SU-DHL-6 (cell line): ENCODE measurements at regions not wholly inside any gene's neighbourhood (a gene's known extent, or its start where the extent isn't known, plus 50 kb on each side); places are given as distances from the start of the nearest gene placed in this dataset.

Experiments used
- H2AFZ ChIP-seq: fragments of 200-600 bp; sonication (generic); 2 replicates; pipeline ENCODE4 v1.6.1; 2014; ENCODE audit warnings: low read depth, mild to moderate bottlenecking, moderate library complexity, mixed read lengths, antibody characterized with exemption, low read length; ENCODE audit not compliant: severe bottlenecking
- H3F3A ChIP-seq: fragments of 200-600 bp; shearing (Covaris generic); 2 replicates; pipeline ENCODE4 v1.6.0; 2016; ENCODE audit warnings: antibody characterized with exemption, mild to moderate bottlenecking; ENCODE audit not compliant: insufficient read depth
- H3K27ac ChIP-seq: fragments of 200-600 bp; sonication (generic); 2 replicates; pipeline ENCODE4 v1.5.1; 2016; ENCODE audit warnings: low read depth, mild to moderate bottlenecking, low read length, moderate library complexity, mixed read lengths
- H3K27me3 ChIP-seq: fragments of 200-600 bp; sonication (generic), shearing (Covaris generic); 2 replicates; pipeline ENCODE4 v1.6.0; 2014; ENCODE audit warnings: mild to moderate bottlenecking, low read length
- H3K36me3 ChIP-seq: fragments of 200-600 bp; sonication (generic); 2 replicates; pipeline ENCODE4 v1.6.1; 2014; ENCODE audit warnings: mild to moderate bottlenecking, low read length, mixed read lengths
- H3K4me2 ChIP-seq: fragments of 300-600, 200-600 bp; shearing (Covaris generic), sonication (generic); 2 replicates; pipeline ENCODE4 v1.6.0; 2014; ENCODE audit warnings: low read length, low read depth, mild to moderate bottlenecking; ENCODE audit not compliant: poor library complexity, severe bottlenecking
- H3K4me3 ChIP-seq: fragments of 200-600 bp; sonication (generic); 2 replicates; pipeline ENCODE4 v1.5.1; 2014; ENCODE audit warnings: antibody characterized with exemption, low read length, mild to moderate bottlenecking, mixed read lengths; ENCODE audit not compliant: insufficient read depth, poor library complexity, severe bottlenecking
- H3K79me2 ChIP-seq: fragments of 200-600 bp; sonication (generic); 2 replicates; pipeline ENCODE4 v1.6.1; 2014; ENCODE audit warnings: mild to moderate bottlenecking, low read length, moderate library complexity; ENCODE audit not compliant: insufficient read depth
- H3K9ac ChIP-seq: fragments of 200-600 bp; sonication (generic); 2 replicates; pipeline ENCODE4 v1.7.0; 2014; ENCODE audit warnings: mild to moderate bottlenecking, low read length
- H3K9me2 ChIP-seq: fragments of 200-600 bp; sonication (generic); replicated peaks from 2 replicates; pipeline ENCODE4 v1.6.1; 2014; ENCODE audit warnings: low read length; ENCODE audit not compliant: insufficient read depth
- H3K9me3 ChIP-seq: fragments of 200-600 bp; sonication (generic); 2 replicates; pipeline ENCODE4 v1.6.1; 2014; ENCODE audit warnings: low read length, mixed read lengths; ENCODE audit not compliant: insufficient read depth
- H4K20me1 ChIP-seq: fragments of 200-600 bp; sonication (generic); 2 replicates; pipeline ENCODE4 v1.6.1; 2014; ENCODE audit warnings: low read depth, mild to moderate bottlenecking, antibody characterized with exemption, low read length, moderate library complexity, mixed read lengths
- EZH2phosphoT487 ChIP-seq: fragments of 200-600 bp; sonication (generic), shearing (Covaris generic); conservative IDR thresholded peaks from 2 replicates; pipeline ENCODE4 v1.6.1; 2018; ENCODE audit warnings: mild to moderate bottlenecking, antibody characterized with exemption, low read length, moderate library complexity, mixed read lengths
- TF ChIP-seq, protein P1 (sequence below): fragments of 200-600 bp; sonication (generic); IDR thresholded peaks from one replicate; pipeline ENCODE4 v1.5.1; 2017; ENCODE audit warnings: antibody characterized with exemption, mild to moderate bottlenecking, low read length, moderate library complexity; ENCODE audit not compliant: insufficient read depth, poor library complexity, severe bottlenecking

- H3K9me3 ChIP-seq = no peaks in the 10 kb centered on the region
- no peak overlapping the region for H3K27ac ChIP-seq
- H2AFZ ChIP-seq = no peak overlapping the region
- no peaks in the 10 kb centered on the region for H3K36me3 ChIP-seq
- no peaks in the 10 kb centered on the region for H3K27me3 ChIP-seq
- H4K20me1 ChIP-seq = no peaks in the 10 kb centered on the region; the same call in 1 of the 2 replicates
- no peak overlapping the region for H3K4me3 ChIP-seq
- H3K4me2 ChIP-seq = no peak overlapping the region
- H3K79me2 ChIP-seq = no peaks in the 10 kb centered on the region
- TF ChIP-seq, protein P1, sequence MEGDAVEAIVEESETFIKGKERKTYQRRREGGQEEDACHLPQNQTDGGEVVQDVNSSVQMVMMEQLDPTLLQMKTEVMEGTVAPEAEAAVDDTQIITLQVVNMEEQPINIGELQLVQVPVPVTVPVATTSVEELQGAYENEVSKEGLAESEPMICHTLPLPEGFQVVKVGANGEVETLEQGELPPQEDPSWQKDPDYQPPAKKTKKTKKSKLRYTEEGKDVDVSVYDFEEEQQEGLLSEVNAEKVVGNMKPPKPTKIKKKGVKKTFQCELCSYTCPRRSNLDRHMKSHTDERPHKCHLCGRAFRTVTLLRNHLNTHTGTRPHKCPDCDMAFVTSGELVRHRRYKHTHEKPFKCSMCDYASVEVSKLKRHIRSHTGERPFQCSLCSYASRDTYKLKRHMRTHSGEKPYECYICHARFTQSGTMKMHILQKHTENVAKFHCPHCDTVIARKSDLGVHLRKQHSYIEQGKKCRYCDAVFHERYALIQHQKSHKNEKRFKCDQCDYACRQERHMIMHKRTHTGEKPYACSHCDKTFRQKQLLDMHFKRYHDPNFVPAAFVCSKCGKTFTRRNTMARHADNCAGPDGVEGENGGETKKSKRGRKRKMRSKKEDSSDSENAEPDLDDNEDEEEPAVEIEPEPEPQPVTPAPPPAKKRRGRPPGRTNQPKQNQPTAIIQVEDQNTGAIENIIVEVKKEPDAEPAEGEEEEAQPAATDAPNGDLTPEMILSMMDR = no peak
- no peak for TF ChIP-seq EZH2phosphoT487
- H3K9me2 ChIP-seq = no peaks in the 10 kb centered on the region
- no peaks in the 10 kb centered on the region for H3F3A ChIP-seq
- H3K9ac ChIP-seq = no peak overlapping the region
Measured at GRCh38 chr13:48910686-48911085, 65.0 kb upstream of the FNDC3A start.

DNA sequence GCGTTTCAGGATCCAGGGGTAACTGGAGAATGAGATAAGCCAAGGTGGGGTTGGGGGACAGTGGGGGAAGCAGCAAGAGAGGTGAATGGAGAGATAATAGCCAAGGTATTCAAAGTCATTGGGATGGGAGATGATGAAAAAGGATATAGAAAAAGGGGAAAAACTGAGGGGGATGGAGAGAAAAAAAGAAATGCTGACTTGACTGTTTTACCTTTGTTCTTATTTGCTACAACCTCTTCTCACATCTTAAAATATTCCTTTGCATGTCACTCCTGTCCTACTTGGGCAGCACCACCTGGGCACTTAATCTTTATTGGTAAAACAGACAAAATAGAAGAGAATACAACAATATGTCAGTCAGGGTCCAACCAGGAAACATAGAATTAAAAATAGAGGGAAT, 56.0 kb upstream of the FNDC3A start:
- Histone ChIP-seq H3K4me2 (no peak overlapping the region), H2AFZ (no peak overlapping the region), H3K9me3 (no peaks in the 10 kb centered on the region), H3K27ac (no peak overlapping the region), H3K9ac (no peak overlapping the region), H3K27me3 (no peaks in the 10 kb centered on the region), H3K4me3 (no peak overlapping the region), H3K36me3 (no peaks in the 10 kb centered on the region), H4K20me1 (no peaks in the 10 kb centered on the region), H3K9me2 (no peaks in the 10 kb centered on the region), H3F3A (no peaks in the 10 kb centered on the region), H3K79me2 (no peaks in the 10 kb centered on the region)
- no peak for TF ChIP-seq EZH2phosphoT487
- TF ChIP-seq, protein P1 = no peak

DNA sequence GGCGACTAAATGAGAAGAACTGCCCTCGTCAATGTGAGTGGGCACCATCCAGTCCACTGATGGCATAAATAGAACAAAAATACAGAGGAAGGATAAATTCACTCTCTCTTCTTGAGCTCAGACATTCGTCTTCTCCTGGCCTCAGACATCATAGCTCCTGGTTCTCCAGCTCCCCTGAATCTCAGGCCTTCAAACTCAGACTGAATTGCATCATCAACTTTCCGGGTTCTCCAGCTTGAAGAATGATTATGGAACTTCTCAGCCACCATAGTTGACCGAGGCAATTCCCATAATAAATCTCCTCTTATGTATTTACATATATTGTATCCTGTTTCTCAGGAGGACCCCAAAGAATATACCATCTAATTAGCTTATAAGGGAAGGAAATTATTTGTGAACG, 55.0 kb upstream of the FNDC3A start:
- H3K4me2 ChIP-seq = no peak overlapping the region
- no peak overlapping the region for H3K4me3 ChIP-seq
- H4K20me1 ChIP-seq = no peaks in the 10 kb centered on the region
- TF ChIP-seq EZH2phosphoT487 = no peak
- TF ChIP-seq, protein P1 = no peak
- H2AFZ ChIP-seq = no peak overlapping the region
- no peaks in the 10 kb centered on the region for H3K9me2 ChIP-seq
- no peaks in the 10 kb centered on the region for H3K79me2 ChIP-seq
- no peaks in the 10 kb centered on the region for H3F3A ChIP-seq
- no peaks in the 10 kb centered on the region for H3K27me3 ChIP-seq
- no peak overlapping the region for H3K9ac ChIP-seq
- no peaks in the 10 kb centered on the region for H3K36me3 ChIP-seq
- H3K27ac ChIP-seq = no peak overlapping the region
- H3K9me3 ChIP-seq = no peaks in the 10 kb centered on the region
